RWPE2 (cell line): ENCODE measurements at regions not wholly inside any gene's neighbourhood (a gene's known extent, or its start where the extent isn't known, plus 50 kb on each side); places are given as distances from the start of the nearest gene placed in this dataset.

ENCODE experiments used
- ATAC-seq: fragments of 200-7000 bp; cut with Tn5 transposase; 3 replicates; pipeline ENCODE4 v1.9.1; 2021; ENCODE audit warnings: low read depth
- DNase-seq: peaks from one replicate; pipeline ENCODE4 v3.0.0-alpha.2; 2020; ENCODE audit warnings: low spot score
- H3K27ac ChIP-seq: fragments of 450-650 bp; 2 replicates; pipeline ENCODE4 v1.5.1; 2017; ENCODE audit warnings: mild to moderate bottlenecking; ENCODE audit not compliant: poor library complexity, severe bottlenecking
- H3K27me3 ChIP-seq: fragments of 250-450 bp; sonication (Bioruptor Pico); 2 replicates; pipeline ENCODE4 v1.5.1; 2021; ENCODE audit warnings: mild to moderate bottlenecking, moderate library complexity; ENCODE audit not compliant: insufficient read depth, poor library complexity, severe bottlenecking
- H3K36me3 ChIP-seq: fragments of 250-450 bp; sonication (Bioruptor Pico); 2 replicates; pipeline ENCODE4 v1.5.1; 2020; ENCODE audit warnings: low read depth, mild to moderate bottlenecking, moderate library complexity
- H3K4me1 ChIP-seq: fragments of 250-450 bp; sonication (Bioruptor Pico); 2 replicates; pipeline ENCODE4 v1.5.1; 2021; ENCODE audit warnings: mild to moderate bottlenecking, moderate library complexity; ENCODE audit not compliant: insufficient read depth, poor library complexity, severe bottlenecking
- H3K4me3 ChIP-seq: fragments of 250-450 bp; sonication (Bioruptor Pico); 2 replicates; pipeline ENCODE4 v1.5.1; 2021; ENCODE audit warnings: mild to moderate bottlenecking, moderate library complexity; ENCODE audit not compliant: severe bottlenecking
- H3K9me3 ChIP-seq: fragments of 250-450 bp; sonication (Bioruptor Pico); 2 replicates; pipeline ENCODE4 v1.5.1; 2021; ENCODE audit warnings: mild to moderate bottlenecking, moderate library complexity; ENCODE audit not compliant: severe bottlenecking
- TF ChIP-seq, protein P1 (sequence below): fragments of 450-650 bp; IDR thresholded peaks from one replicate; pipeline ENCODE4 v1.5.1; 2017; ENCODE audit warnings: mild to moderate bottlenecking, moderate library complexity; ENCODE audit not compliant: poor library complexity, severe bottlenecking

DNA sequence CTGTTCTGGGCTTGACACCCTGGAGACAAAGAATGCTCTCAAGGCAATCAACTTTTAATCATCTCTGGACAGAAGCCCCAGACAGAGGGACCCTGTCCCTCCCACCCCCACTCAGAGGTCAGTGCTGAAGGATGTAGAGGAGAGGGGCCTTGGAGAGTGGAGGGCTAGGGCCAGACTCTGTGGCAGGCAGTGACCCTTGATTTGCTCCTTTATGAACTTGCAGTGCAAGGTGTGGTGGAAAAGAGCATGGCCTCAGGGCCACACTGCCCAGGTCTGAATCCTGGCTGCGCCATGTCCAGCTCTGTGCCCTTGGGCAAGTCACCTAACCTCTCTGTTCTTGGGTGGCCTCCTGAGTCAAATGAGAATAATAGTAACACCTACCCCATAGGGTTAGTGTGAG lies 134.3 kb downstream of the TMEM132E start:
- H3K4me1 ChIP-seq, result no peaks in the 10 kb centered on the region
- no peak overlapping the region for H3K27ac ChIP-seq
- DNase-seq (no peak), ATAC-seq (no peak)
- H3K27me3 ChIP-seq, result no peaks in the 10 kb centered on the region
- H3K4me3 ChIP-seq, result no peak overlapping the region
- H3K9me3 ChIP-seq, result no peaks in the 10 kb centered on the region
- H3K36me3 ChIP-seq, result no peaks in the 10 kb centered on the region
- TF ChIP-seq, protein P1, sequence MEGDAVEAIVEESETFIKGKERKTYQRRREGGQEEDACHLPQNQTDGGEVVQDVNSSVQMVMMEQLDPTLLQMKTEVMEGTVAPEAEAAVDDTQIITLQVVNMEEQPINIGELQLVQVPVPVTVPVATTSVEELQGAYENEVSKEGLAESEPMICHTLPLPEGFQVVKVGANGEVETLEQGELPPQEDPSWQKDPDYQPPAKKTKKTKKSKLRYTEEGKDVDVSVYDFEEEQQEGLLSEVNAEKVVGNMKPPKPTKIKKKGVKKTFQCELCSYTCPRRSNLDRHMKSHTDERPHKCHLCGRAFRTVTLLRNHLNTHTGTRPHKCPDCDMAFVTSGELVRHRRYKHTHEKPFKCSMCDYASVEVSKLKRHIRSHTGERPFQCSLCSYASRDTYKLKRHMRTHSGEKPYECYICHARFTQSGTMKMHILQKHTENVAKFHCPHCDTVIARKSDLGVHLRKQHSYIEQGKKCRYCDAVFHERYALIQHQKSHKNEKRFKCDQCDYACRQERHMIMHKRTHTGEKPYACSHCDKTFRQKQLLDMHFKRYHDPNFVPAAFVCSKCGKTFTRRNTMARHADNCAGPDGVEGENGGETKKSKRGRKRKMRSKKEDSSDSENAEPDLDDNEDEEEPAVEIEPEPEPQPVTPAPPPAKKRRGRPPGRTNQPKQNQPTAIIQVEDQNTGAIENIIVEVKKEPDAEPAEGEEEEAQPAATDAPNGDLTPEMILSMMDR, result no peak

DNA sequence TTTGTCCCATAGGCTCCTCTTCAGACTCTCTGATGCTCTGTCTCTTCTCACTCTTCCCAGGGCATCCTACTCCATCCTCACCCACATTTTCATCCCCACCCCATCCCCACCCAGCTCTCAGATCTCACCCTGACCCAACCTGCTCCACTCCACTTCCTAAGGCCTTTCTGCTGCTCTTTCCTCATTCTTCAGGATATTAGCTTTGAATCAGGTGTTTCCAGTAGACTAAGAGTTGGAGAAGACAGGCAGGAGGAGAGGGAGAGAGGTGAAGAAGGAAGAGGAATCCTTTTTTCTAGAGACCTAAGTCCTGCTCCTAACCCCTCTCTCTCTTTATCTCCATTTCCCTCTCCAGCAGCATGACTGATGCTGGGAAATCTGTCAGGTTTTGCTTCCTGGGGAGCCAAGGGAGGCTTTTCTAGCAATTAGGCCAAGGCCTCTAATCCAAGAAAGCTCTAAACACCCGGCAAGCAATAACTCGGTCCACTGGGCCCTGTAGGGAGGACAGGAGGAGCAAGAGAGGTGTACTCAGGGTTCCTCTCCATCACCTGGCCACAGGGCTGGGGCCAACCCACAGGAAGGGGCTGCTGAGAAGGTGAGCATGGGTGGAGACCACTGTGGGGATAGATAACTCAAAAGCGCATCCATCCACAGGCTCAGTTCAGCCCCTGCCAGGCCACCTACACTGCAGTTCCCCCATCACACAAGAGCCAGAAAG lies 133.3 kb downstream of the TMEM132E start:
- no peak for DNase-seq

DNA sequence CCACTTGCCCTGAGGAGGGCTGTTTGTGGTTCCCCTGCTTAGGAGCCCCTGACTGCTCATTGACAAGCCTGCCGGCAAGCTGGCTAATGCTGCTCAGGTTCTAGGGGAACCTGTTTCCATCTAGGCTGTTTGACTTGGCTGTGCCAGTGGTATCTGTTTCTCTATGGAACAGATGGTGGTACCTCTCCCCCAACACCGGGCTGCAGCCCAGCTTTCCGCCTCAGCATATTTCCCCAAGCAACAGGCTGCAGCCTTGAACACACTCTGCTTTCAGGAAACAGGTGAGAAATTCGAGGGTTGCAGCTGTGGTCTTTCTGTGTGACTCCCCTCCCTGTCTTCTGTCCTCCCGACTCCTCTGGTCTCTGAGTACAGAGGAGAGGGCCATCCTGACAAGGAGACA lies 132.3 kb downstream of the TMEM132E start:
- no peaks in the 10 kb centered on the region for H3K4me1 ChIP-seq
- TF ChIP-seq, protein P1, result no peak
- H3K4me3 ChIP-seq, result no peak overlapping the region
- no peaks in the 10 kb centered on the region for H3K9me3 ChIP-seq
- DNase-seq, result no peak
- ATAC-seq, result no peak
- H3K36me3 ChIP-seq, result no peaks in the 10 kb centered on the region
- no peak overlapping the region for H3K27ac ChIP-seq
- H3K27me3 ChIP-seq, result no peaks in the 10 kb centered on the region

More for the DNA sequence above, 133.3 kb downstream of the TMEM132E start:
- Histone ChIP-seq H3K4me3 (no peak overlapping the region), H3K27ac (no peak overlapping the region), H3K27me3 (no peaks in the 10 kb centered on the region), H3K9me3 (no peaks in the 10 kb centered on the region), H3K36me3 (no peaks in the 10 kb centered on the region), H3K4me1 (no peaks in the 10 kb centered on the region)
- ATAC-seq, result no peak
- TF ChIP-seq, protein P1, result no peak

DNA sequence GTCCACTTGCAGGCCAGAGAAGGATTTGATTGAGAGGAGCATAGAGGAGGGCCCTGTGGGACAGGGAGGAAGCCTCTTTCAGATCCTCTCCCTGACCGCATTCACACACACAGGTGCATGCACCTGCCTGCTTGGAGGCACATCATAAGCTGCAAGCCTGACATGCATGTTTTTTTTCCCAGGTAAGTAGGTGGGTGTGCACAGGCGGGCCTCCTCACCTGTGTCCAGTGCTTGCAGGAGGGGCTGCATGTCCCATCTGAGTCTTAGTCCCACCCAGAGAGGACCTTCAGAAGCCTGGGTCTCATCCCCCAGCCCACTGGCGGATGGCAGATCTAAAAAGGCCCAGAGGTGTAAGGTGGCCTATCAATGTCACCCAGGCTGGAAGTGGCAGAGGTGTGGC lies 130.8 kb downstream of the TMEM132E start:
- H3K27me3 ChIP-seq, result no peaks in the 10 kb centered on the region
- H3K27ac ChIP-seq, result no peak overlapping the region
- TF ChIP-seq, protein P1, result no peak
- H3K4me1 ChIP-seq, result no peaks in the 10 kb centered on the region
- H3K9me3 ChIP-seq, result no peaks in the 10 kb centered on the region
- DNase-seq, result no peak
- H3K36me3 ChIP-seq, result no peaks in the 10 kb centered on the region
- no peak for ATAC-seq
- no peak overlapping the region for H3K4me3 ChIP-seq

DNA sequence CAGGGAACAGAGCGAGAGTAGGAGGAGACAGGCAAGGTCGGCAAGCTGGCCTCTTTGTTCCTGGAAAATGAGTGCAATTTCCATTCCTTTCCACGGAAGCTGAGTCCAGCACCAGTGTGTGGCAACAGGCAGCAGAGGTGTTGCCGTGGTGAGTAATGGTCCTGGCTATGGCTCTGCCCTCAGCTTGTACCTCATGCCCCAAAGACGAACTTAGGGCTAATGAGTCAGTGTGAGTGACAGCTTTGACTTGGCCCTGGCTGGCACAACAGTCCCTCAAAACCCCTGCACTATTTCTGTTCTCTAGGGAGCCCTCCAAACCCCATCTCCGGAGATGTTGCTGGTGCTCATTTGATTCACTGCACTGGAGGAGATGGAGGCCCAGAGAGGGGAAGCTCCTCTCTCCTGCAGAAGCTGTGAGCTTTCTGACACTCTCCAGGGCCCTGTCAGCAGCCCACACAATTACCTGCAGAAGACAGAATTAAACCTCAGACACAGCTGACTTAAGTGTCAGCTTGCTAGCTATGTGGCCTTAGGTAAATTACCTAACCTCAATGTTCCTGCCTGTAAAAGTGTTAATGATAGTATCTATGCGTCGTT lies 129.9 kb downstream of the TMEM132E start:
- Histone ChIP-seq H3K36me3 (no peaks in the 10 kb centered on the region), H3K27me3 (no peaks in the 10 kb centered on the region), H3K9me3 (no peaks in the 10 kb centered on the region), H3K4me3 (no peak overlapping the region), H3K27ac (no peak overlapping the region), H3K4me1 (no peaks in the 10 kb centered on the region)
- DNase-seq, result no peak
- peak; percentile 53; the same call in 2 of the 3 replicates for ATAC-seq
- TF ChIP-seq, protein P1, result no peak
